Left renal cortex interstitium (tissue), 4 donors: ENCODE measurements at regions not wholly inside any gene's neighbourhood (a gene's known extent, or its start where the extent isn't known, plus 50 kb on each side); places are given as distances from the start of the nearest gene placed in this dataset.
"Not testable (repeated sequence)": the region's sequence is repeated elsewhere in the genome, so short reads cannot be mapped to it uniquely, and the experiment has no call there.

Source experiments
- DNase-seq, 4 donors: peaks; one replicate each; pipeline ENCODE4 v3.0.0-alpha.2; 2013; ENCODE audit warnings: low read depth in 4 of 4, low spot score in 2 of 4, missing footprints in 1 of 4

GRCh38 chr6:57860481-57861315, 543.3 kb downstream of the PRIM2 start:
- DNase-seq = not testable (repeated sequence)

DNA sequence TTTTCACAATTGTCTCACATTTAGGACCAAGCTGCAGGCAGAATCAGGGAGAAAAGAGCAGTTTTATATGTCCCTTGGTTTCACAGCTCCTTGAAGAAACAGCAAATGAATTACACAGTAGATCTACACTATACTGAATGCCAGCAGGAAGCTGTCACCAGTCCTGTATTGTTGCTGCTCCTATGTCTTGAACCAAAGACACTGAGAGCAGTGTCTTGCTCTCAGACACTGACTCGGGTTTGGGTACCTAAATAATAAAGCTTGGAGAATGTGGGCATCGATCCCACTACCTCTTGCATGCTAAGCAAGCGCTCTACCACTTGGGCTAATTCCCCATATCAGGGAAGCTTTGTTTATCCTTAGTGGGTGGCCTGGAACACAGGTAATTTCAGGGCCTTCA, 552.7 kb downstream of the PRIM2 start:
- DNase-seq = not testable (repeated sequence)

DNA sequence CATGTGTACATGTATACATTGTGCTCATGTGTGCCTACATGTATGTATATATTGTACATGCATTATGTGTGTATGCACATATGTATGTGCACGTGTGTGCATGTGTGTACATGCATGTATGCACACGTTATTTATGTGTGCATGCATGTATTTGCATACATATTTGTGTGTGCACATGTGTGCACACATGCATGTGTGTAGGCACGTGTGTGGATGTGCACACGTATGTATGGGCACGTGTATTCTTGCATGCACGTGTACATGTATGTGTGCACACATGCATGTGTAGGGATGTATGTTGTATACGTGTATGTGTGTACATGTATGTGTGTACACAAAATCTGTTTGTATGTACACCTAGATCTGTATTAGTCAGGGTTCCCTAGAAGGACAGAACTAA, 556.0 kb downstream of the PRIM2 start:
- DNase-seq = not testable (repeated sequence)

DNA sequence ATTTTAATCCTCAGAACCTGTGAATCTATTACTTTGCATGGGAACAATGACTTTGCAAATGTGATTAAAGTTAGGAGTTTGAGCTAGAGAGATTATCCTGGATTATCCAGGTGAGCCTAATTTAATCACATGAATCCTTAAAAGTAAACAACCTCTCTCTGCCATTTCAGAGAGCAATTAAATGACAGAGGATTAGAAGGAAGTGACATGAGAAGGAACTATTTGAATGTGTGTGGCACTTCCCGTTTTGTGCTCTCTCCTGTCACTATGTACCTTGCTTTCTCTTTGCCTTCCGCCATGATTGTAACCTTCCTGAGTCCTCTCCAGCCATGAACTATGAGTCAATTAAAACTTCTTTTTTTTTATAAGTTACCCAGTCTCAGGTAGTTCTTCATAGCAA, 559.2 kb downstream of the PRIM2 start:
- not testable (repeated sequence) for DNase-seq

GRCh38 chr6:57877729-57878128, 560.3 kb downstream of the PRIM2 start:
- not testable (repeated sequence) for DNase-seq

DNA sequence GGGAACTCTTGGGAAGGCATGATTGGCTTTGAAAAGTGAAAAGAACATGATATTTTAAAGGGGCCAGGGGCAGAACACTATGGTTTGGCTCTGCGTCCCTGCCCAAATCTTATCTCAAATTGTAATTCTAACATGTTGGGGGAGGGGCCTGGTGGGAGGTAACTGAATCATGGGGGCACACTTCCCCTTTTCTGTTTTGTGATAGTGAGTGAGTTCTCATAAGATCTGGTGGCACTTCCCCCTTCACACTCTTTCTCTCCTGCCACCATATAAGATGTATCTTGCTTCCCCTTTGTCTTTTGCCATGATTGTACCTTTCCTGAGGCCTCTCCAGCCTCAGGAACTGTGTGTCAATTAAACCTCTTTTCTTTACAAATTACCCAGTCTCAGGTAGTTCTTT, 561.4 kb downstream of the PRIM2 start:
- DNase-seq = not testable (repeated sequence)

- not testable (repeated sequence) for DNase-seq
Measured at GRCh38 chr6:57898850-57899249, 581.4 kb downstream of the PRIM2 start.

DNA sequence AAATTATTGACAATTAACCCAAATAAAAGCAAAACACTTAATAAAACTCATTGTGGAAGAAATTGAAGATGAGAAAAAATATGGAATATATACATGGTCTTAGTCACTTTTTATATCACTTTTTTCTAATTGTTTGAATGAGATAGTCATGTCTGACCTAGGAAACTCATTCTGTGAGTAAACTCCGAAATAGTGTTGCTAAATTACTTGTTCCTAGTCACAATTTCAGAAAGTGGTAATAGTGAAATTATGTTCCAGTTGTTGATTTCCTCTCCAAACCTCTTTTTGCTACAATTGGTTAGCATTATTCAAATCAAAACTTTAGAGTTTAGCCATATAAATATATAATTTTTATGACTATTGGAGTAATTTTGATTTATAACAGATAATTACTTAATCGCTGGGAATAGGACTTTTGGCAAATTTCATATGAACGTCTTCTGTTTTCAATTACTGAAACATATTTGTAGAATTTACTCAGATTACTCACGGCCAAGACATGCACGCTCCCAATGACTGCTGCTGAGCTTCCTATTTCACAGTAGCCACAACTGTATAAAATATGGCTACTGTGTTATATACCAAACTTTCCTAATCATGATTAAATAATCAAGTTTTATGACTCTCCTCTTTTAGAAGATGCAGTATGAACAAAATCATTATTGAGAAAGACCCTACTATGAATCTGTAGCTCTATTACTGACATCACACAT, 583.4 kb downstream of the PRIM2 start:
- DNase-seq = not testable (repeated sequence)

DNA sequence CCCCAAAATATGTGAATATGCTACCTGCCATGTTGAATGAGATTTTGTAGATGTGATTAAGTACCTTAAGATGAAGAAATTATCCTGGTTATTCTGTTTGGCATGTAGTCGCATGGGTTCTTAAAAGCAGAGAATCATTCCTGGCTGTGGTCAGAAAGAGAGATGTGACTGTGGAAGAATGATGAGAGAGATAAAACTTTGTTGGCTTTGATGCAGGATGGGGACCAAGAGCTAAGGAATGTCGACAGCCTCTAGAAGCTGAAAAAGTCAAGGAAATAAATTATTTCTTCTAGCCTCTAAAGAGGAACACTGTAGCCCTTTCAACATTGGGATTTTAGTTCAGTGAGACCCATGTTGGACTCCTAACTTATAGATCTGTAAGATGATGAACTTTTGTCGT, 584.0 kb downstream of the PRIM2 start:
- not testable (repeated sequence) for DNase-seq

DNA sequence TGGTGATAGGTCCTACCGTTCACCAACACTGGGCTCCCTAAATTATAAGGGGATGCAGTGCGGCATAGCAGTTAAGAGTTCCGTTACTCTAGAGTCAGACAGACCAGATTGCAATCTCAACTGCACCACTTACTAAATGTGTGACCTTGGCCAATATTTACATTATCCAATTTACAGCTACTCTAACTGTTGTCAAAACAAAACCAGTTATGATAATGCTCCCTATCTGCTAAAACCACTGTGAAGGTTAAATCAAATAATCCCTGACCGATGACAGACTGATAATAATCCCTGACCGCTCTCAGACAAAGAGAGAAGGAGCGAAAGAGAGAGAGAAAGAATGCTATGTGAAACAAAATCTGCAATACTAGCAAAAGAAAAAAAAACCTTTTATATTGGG, 586.9 kb downstream of the PRIM2 start:
- DNase-seq = not testable (repeated sequence)

DNA sequence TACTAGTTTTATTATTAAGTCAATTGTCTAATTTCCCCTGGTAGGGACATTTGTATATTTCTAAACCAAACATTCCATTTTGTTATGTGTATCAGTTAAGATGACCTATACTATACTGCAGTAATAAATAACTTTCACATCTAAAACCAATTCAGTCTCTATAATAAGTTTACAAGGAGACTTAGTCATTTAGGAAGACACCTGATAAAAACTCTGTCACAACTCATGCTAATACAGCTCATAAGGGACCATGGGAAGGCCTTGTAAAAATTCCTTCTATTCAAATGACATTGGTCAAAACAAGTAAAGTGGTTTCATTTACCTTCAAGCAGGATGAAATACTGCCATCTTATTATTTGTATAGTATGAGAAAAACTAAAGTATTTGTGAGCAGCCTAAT, 597.9 kb downstream of the PRIM2 start:
- DNase-seq = not testable (repeated sequence)

GRCh38 chr6:57942966-57943365, 625.5 kb downstream of the PRIM2 start:
- DNase-seq = not testable (repeated sequence)

DNA sequence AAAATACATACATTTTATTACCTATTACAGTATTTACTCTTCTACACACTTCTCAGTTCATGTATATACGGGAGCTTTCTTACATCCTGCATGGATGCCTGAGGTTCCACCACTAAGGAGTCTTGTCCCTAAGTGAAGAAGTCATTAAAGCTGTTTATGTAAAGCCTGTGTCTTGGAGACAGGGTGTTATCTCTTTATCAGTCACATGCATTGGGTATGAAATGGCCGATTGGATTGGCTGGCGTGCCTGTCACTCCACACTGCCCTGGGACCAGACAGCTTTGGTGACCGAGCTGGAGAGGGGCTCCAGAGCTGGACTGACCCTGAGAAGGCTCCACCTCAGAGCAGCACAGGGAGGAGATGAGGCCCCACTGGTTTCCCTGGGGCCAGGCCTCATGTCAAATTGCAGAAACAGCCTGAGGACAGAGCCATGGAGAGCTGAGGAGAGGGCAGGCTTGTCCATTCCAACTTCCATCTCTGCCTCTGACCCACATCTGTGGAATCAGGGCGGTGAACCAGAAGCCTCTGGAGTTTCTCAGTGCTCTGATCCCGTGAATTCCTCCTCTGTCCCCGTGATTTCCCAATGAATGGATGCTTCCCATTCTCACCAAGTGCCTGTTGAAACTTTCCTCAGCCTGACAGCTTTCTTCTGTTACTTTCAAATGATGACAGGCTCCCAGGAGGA, 628.8 kb downstream of the PRIM2 start:
- DNase-seq = not testable (repeated sequence)

DNA sequence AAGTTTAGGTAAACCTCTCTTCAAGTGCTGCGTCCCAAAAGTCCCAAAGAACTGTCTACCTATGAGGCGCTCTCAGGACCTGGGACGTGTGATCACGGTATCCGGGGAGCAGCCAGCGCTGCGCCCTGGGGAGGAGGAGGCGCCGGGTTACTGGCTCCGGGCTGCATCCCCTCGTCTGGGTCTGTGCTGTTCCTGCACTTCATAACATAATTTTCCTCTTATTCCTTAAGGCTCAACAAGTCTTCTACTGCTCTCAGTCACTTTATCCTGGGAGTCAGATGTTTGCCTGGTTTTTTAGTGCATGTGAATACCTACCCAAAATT, 629.3 kb downstream of the PRIM2 start:
- not testable (repeated sequence) for DNase-seq

DNA sequence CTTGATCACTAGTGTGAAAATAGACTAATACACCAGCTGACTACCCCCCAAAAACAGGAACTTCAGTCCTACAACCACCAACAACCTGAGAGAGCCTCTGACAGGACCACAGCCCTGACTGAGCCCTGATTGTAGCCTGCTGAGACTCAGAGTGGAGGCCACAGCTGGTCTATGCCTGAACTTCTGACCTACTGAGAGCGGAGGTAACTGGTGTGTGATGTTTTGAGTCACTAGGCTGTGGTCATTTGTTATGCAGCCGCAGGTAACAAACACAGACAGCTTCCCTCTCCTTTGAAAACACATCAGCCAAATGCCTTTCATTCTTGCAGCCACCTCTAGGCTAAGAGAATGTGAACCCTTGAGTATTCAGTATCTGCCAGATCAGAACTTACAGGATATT, 631.1 kb downstream of the PRIM2 start:
- not testable (repeated sequence) for DNase-seq

DNA sequence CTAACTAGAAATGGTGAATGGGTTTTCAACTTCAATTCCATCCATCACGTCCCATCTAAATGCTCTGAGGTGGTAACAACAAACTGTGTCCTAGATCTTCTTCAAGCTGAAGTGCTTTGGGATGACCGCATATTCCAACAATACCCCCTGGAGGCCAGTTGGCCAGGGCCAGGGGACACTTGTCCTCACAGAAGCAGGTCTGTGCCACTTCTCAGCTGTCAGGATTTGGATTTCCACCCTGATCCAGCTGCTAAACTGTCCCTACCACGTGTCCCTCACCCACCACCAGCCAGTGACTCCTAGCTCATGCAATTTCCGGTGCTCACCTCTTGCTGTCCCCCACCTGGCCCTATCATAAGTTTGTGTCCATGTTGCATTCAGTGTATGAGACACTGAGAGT, 633.0 kb downstream of the PRIM2 start:
- DNase-seq = not testable (repeated sequence)

DNA sequence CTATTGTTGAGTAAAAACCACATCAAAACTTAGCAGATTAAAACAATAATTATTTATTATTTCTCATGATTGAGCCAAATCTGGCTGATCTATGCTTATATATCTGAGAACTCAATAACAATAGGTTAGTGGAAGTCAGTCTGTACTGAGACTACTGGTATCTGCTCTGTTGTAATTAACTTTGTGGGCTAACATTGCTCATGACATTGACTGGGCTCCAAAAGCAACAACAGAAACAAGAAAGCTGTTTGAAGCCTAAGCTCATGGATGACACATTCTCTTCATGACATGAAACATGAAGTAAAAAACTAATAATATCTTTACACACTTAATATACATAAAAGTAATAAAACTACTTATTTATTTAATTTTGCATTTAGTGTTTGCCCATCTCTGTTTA, 649.3 kb downstream of the PRIM2 start:
- not testable (repeated sequence) for DNase-seq

- DNase-seq = not testable (repeated sequence)
Measured at GRCh38 chr6:57971956-57972355, 654.5 kb downstream of the PRIM2 start.

DNA sequence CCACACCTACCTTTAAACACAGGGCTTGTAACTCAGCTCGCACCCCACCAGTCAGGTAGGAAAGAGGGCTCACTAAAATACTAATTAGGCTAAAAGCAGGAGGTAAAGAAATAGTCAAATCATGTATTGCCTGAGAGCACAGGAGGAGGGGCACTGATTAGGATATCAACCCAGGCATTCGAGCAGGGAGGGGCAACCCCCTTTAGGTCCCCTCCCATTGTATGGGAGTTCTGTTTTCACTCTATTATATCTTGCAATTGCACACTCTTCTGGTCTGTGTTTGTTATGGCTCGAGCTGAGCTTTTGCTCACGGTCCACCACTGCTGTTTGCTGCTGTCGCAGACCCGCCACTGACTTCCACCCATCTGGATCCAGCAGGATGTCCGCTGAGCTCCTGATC, 657.2 kb downstream of the PRIM2 start:
- DNase-seq = no peak

- not testable (repeated sequence) for DNase-seq
Measured at GRCh38 chr6:57975127-57975526, 657.7 kb downstream of the PRIM2 start.

DNA sequence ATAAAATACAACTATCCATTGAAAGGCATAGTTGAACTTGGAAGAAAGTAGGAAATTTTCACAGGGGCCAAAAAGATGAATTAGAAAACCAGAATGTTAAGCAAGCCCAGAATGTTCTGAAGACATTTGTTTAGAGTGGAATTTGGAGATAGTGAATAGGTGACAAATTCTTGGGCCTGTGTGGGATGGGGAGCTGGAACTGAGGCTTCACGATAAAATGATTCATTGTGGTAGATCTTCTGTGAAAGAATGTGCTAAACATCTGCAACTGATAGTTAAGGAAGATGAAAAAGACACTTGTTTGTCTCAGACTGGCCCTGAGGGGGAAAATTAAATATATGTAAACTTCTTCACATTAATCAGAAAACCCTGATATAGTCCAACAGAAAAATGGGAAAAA, 658.9 kb downstream of the PRIM2 start:
- not testable (repeated sequence) for DNase-seq
